ENCODE measurements at regions not wholly inside any gene's neighbourhood (a gene's known extent, or its start where the extent isn't known, plus 50 kb on each side); places are given as distances from the start of the nearest gene placed in this dataset.

- Histone ChIP-seq H3K27me3 (replicated peaks in 1 of 4; ENCODE audit: control insufficient read depth in 3 of 4, extremely low read depth in 1 of 4, insufficient read depth in 3 of 4, low read length in 3 of 4) (no peaks in the 10 kb centered on the region), H3K79me1 (ENCODE audit: low read depth, low read length) (no peaks in the 10 kb centered on the region), H3K14ac (ENCODE audit: insufficient read length) (no peak overlapping the region), H4K20me1 (replicated peaks in 1 of 2; ENCODE audit: control insufficient read depth in 1 of 2, insufficient read depth in 2 of 2, low read length in 2 of 2) (no peaks in the 10 kb centered on the region), H3K18ac (ENCODE audit: extremely low read depth, low read length) (peak overlapping the region; percentile 52; the same call in 1 of the 2 replicates), H2BK5ac (ENCODE audit: low read depth, low read length) (peak overlapping the region; percentile 87; the same call in 1 of the 2 replicates), H2BK12ac (ENCODE audit: low read depth, low read length) (peak overlapping the region; percentile 64; the same call in 1 of the 2 replicates), H4K8ac (ENCODE audit: extremely low read depth, insufficient read depth, low read length) (no peak overlapping the region), H2BK20ac (ENCODE audit: low read length) (peak overlapping the region; percentile 74; the same call in 1 of the 2 replicates), H3K56ac (replicated peaks; ENCODE audit: insufficient read length, low read depth, low read length) (no peak overlapping the region), H3K23ac (ENCODE audit: insufficient read length) (no peak overlapping the region), H3K4me3 (ENCODE audit: extremely low read depth in 1 of 4, insufficient read depth in 2 of 4, low read depth in 3 of 4, low read length in 4 of 4) (peak overlapping the region in 1 of 4 experiments; percentile 17; a peak in 1 of 8 replicates), H3K27ac (ENCODE audit: low read depth, low read length) (peak overlapping the region; percentile 78; the same call in 1 of the 2 replicates), H4K5ac (ENCODE audit: insufficient read length, low read depth, low read length) (no peak overlapping the region), H2BK120ac (replicated peaks; ENCODE audit: low read depth, low read length) (peak overlapping the region; percentile 94), H3K4ac (replicated peaks; ENCODE audit: insufficient read length, low read depth, low read length) (no peak overlapping the region), H3K36me3 (ENCODE audit: control insufficient read depth in 2 of 4, insufficient read depth in 4 of 4, low read length in 3 of 4) (no peaks in the 10 kb centered on the region), H2AFZ (ENCODE audit: low read length) (0 out of 2 replicates have a peak overlapping the region, but pooled peaks have one; percentile 82), H4K91ac (replicated peaks; ENCODE audit: insufficient read length, low read length) (peak overlapping the region; percentile 11), H3K9ac (replicated peaks in 1 of 4; ENCODE audit: extremely low read depth in 1 of 4, low read depth in 3 of 4, low read length in 3 of 4) (peak overlapping the region in 1 of 4 experiments; percentile 35; a peak in 1 of 7 replicates), H3K23me2 (ENCODE audit: low read depth, low read length) (no peaks in the 10 kb centered on the region), H3K4me1 (replicated peaks in 1 of 4; ENCODE audit: control insufficient read depth in 3 of 4, insufficient read depth in 4 of 4, low read length in 3 of 4) (peaks cover 0 to 8% (median 6%) of the 10 kb centered on the region in 4 experiments; a peak in 2 of 7 replicates), H2AK5ac (ENCODE audit: low read depth, low read length) (no peak overlapping the region), H2BK15ac (ENCODE audit: low read length) (no peak overlapping the region), H3K79me2 (ENCODE audit: control insufficient read depth in 1 of 2, insufficient read depth in 2 of 2, low read length in 2 of 2) (no peaks in the 10 kb centered on the region), H3K9me3 (ENCODE audit: insufficient read depth in 2 of 2, low read depth in 1 of 2, low read length in 1 of 2) (no peaks in the 10 kb centered on the region), H3K4me2 (ENCODE audit: insufficient read depth in 1 of 2, low read depth in 2 of 2, low read length in 2 of 2) (peak overlapping the region in 1 of 2 experiments; percentile 54; a peak in 2 of 4 replicates)
- 47% methylated on average over 5 of the region's 5 CpGs; no CpG with 5 or more reads in 1 of the 2 experiments for WGBS, 2 experiments (ENCODE audit: extremely low coverage in 1 of 2, insufficient coverage in 1 of 2, insufficient read length in 1 of 2, insufficient replicate concordance in 2 of 2, low coverage in 1 of 2, low lambda C conversion rate in 2 of 2, missing lambda C conversion rate in 1 of 2)
- DNase-seq (ENCODE audit: low read depth in 1 of 2, low spot score in 2 of 2): peak; percentile 2 to 57
- TF ChIP-seq RNF2 (IDR thresholded peaks at IDR 0.05; ENCODE audit: borderline replicate concordance, low read depth, low read length, missing control alignments, poor library complexity, severe bottlenecking) (no peak), KDM5A (IDR thresholded peaks at IDR 0.05; ENCODE audit: low read length) (no peak), CBX8 (IDR thresholded peaks at IDR 0.05; ENCODE audit: borderline replicate concordance, low read depth, low read length) (no peak), SP2 (IDR thresholded peaks at IDR 0.05; ENCODE audit: low read length) (no peak), ZNF274 (IDR thresholded peaks at IDR 0.05; ENCODE audit: borderline replicate concordance, extremely low read depth, low read length) (no peak), TEAD4 (IDR thresholded peaks at IDR 0.05; ENCODE audit: low read depth, low read length) (peak; percentile 8; the same call in 1 of the 2 replicates), ATF3 (IDR thresholded peaks at IDR 0.05; ENCODE audit: insufficient read depth, low read depth, low read length) (no peak)
- no peak for FAIRE-seq
- POLR2A ChIA-PET (ENCODE audit: partially characterized antibody): interaction anchor here (0.7 to 1.5 kb wide), 3 partner anchors 10 to 31 kb away, joined by 3 to 6 read pairs (median 4); no protein-coding TSS in a partner anchor
- CTCF ChIA-PET (ENCODE audit: partially characterized antibody): no interaction called here
These were observed 565.0 kb upstream of the ADGRB3 start for GRCh38 chr6:68069921-68070710.

Data from H1 (cell line).